ENCODE measurements at regions not wholly inside any gene's neighbourhood (a gene's known extent, or its start where the extent isn't known, plus 50 kb on each side); places are given as distances from the start of the nearest gene placed in this dataset.

DNA sequence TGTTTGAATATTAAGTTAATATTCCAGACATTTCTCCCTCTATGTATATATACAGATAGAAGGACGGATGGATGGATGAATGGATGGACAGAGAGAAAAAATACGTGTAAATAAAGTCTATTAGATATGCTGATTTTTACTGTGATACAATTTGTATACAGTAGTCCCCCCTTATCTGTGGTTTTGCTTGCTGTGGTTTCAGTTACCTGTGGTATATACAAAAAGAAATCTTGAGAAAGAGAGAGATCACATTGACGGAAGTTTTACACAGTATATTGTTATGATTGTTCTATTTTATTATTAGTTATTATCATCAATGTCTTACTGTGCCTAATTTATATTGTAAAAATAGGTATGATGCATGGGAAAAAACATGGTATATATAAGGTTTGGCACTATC, 290.2 kb downstream of the UTRN start:
- H3K9me3 ChIP-seq, result no peaks in the 10 kb centered on the region
- WGBS, 5 donors, result 80 to 89% (median 85%) methylated on average over 3 of the region's 3 CpGs
- no peak overlapping the region for H3K27ac ChIP-seq
- H3K4me1 ChIP-seq, result no peaks in the 10 kb centered on the region
- no peaks in the 10 kb centered on the region for H3K27me3 ChIP-seq
- H3K4me3 ChIP-seq, result no peak overlapping the region
- H3K36me3 ChIP-seq, result peaks cover 0 to 40% (median 29%) of the 10 kb centered on the region in 4 donors
- intact Hi-C loops (cut with DNase I; ENCODE audit: low total_unique reads), result no loop called here
- DNase-seq, result no peak
- TF ChIP-seq, protein P1, sequence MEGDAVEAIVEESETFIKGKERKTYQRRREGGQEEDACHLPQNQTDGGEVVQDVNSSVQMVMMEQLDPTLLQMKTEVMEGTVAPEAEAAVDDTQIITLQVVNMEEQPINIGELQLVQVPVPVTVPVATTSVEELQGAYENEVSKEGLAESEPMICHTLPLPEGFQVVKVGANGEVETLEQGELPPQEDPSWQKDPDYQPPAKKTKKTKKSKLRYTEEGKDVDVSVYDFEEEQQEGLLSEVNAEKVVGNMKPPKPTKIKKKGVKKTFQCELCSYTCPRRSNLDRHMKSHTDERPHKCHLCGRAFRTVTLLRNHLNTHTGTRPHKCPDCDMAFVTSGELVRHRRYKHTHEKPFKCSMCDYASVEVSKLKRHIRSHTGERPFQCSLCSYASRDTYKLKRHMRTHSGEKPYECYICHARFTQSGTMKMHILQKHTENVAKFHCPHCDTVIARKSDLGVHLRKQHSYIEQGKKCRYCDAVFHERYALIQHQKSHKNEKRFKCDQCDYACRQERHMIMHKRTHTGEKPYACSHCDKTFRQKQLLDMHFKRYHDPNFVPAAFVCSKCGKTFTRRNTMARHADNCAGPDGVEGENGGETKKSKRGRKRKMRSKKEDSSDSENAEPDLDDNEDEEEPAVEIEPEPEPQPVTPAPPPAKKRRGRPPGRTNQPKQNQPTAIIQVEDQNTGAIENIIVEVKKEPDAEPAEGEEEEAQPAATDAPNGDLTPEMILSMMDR (IDR thresholded peaks at IDR 0.05), result no peak
- no peak for TF ChIP-seq POLR2A (IDR thresholded peaks at IDR 0.05)
- TF ChIP-seq EP300 (IDR thresholded peaks at IDR 0.05), result no peak
- no peak for TF ChIP-seq POLR2AphosphoS5 (IDR thresholded peaks at IDR 0.05)

DNA sequence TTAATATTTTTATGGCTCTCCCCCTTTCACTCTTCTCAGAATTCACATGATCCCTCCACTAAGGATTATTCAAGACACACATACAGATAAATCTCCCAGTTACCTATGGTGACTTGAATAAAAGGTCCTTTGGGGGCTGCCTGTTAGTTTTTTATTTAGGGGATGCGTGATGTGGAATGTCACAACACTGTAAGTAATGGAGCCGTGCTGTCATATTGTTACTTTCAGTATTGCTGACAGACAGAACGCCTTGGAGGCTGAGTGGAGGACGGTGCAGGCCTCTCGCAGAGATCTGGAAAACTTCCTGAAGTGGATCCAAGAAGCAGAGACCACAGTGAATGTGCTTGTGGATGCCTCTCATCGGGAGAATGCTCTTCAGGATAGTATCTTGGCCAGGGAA, 291.7 kb downstream of the UTRN start:
- Histone ChIP-seq H3K4me1 (peaks cover 0 to 2% (median 0%) of the 10 kb centered on the region in 4 donors), H3K9me3 (no peaks in the 10 kb centered on the region), H3K36me3 (peaks cover 0 to 40% (median 26%) of the 10 kb centered on the region in 4 donors), H3K27me3 (no peaks in the 10 kb centered on the region), H3K27ac (no peak overlapping the region), H3K4me3 (no peak overlapping the region)
- 69 to 95% (median 91%) methylated on average over 6 of the region's 6 CpGs for WGBS, 5 donors
- intact Hi-C loops (cut with DNase I; ENCODE audit: low total_unique reads), result no loop called here
- no peak for DNase-seq
- no peak for TF ChIP-seq EP300 (IDR thresholded peaks at IDR 0.05)
- TF ChIP-seq POLR2A (IDR thresholded peaks at IDR 0.05), result no peak
- TF ChIP-seq POLR2AphosphoS5 (IDR thresholded peaks at IDR 0.05), result no peak
- TF ChIP-seq, protein P1 (IDR thresholded peaks at IDR 0.05), result no peak

DNA sequence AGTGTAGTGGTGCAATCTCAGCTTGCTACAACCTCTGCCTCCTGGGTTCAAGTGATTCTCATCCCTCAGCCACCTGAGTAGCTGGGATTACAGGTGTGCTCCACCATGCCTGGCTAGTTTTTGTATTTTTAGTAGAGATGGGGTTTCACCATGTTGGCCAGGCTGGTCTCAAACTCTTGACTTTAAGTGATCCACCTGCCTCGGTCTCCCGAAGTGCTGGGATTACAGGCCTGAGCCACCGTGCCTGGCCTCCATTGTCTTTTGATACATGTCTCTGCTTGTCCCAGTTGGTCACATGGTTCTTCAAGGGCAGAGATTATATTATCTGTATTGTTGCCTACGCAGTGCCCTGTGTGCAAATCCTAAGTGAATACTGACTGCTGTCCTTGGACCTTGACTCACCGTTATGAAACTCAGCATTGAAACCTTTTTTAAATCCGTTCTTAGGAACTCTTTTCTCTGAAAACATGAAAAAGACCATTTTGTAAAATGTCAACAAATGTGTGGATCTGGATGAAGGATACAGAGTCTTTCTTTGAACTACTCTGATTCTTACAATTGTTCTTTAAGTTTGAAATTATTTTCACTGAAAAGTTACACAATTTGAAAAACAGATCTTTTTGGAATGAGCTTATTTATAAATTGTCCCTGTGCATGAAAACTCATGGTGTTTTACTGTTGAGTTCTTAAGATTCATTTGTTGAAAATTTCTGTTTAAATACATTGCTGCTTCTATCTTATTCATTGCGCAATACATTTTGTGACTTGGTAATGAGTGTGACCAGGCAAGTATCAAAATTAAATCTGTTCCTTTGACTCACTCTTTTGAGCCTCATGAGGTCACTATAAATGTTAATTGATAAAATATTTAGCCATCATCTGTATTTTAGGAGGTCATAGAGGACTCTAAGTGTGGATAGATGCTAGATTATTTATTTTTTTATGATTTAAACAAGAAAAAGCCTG, 293.5 kb downstream of the UTRN start:
- TF ChIP-seq POLR2AphosphoS5 (IDR thresholded peaks at IDR 0.05) (no peak), EP300 (IDR thresholded peaks at IDR 0.05) (no peak), POLR2A (IDR thresholded peaks at IDR 0.05) (no peak)
- TF ChIP-seq, protein P1 (IDR thresholded peaks at IDR 0.05), result no peak
- peaks cover 0 to 20% (median 8%) of the 10 kb centered on the region in 4 donors for H3K4me1 ChIP-seq
- H3K27me3 ChIP-seq, result no peaks in the 10 kb centered on the region
- no peak for DNase-seq
- 88 to 99% (median 94%) methylated on average over 7 of the region's 7 CpGs for WGBS, 5 donors
- H3K9me3 ChIP-seq, result no peaks in the 10 kb centered on the region
- intact Hi-C loops (cut with DNase I; ENCODE audit: low total_unique reads), result no loop called here
- H3K4me3 ChIP-seq, result no peak overlapping the region
- H3K36me3 ChIP-seq, result peaks cover 0 to 35% (median 23%) of the 10 kb centered on the region in 4 donors
- H3K27ac ChIP-seq, result no peak overlapping the region

DNA sequence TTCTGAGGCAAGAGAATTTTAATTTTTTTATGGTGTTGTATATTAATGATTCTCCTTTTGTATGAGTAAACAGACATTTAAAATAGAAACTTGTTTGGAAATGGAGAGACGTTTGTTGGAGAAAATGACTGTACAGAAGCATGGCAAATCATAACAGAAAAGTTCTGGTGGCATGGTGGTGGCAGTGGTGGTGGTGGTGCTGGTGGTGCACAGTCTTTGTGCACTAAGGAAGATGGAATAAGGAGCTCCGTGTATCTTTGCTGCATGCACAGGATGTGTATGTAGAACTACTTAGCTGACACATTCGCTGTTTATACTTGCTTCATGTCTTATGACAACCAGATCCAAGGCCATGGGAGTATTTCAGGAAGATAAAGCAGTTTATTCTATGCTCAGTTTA, 294.9 kb downstream of the UTRN start:
- Histone ChIP-seq H3K4me1 (peaks cover 0 to 21% (median 9%) of the 10 kb centered on the region in 4 donors), H3K9me3 (no peaks in the 10 kb centered on the region), H3K27ac (no peak overlapping the region), H3K4me3 (no peak overlapping the region), H3K27me3 (no peaks in the 10 kb centered on the region), H3K36me3 (peaks cover 0 to 35% (median 23%) of the 10 kb centered on the region in 4 donors)
- TF ChIP-seq EP300 (IDR thresholded peaks at IDR 0.05), result no peak
- no peak for TF ChIP-seq POLR2AphosphoS5 (IDR thresholded peaks at IDR 0.05)
- TF ChIP-seq POLR2A (IDR thresholded peaks at IDR 0.05), result no peak
- TF ChIP-seq, protein P1 (IDR thresholded peaks at IDR 0.05), result no peak
- DNase-seq, result no peak
- WGBS, 5 donors, result 57 to 68% (median 63%) methylated on average over 3 of the region's 3 CpGs
- intact Hi-C loops (cut with DNase I; ENCODE audit: low total_unique reads), result loop anchor here (10.0 kb wide), 1 partner anchor 1055 kb away; no protein-coding TSS in a partner anchor
